GM18858 (cell line): ENCODE measurements at regions not wholly inside any gene's neighbourhood (a gene's known extent, or its start where the extent isn't known, plus 50 kb on each side); places are given as distances from the start of the nearest gene placed in this dataset.
"Not testable (repeated sequence)": the region's sequence is repeated elsewhere in the genome, so short reads cannot be mapped to it uniquely, and the experiment has no call there.

Experiments used
- ATAC-seq: cut with Tn5 transposase; IDR thresholded peaks from one replicate; pipeline ENCODE4 v1.9.1; 2021; ENCODE audit not compliant: unreplicated experiment

- ATAC-seq = no peak
Measured at GRCh38 chr11:112612250-112612849, 348.9 kb upstream of the NCAM1 start.

- ATAC-seq = no peak
Measured at GRCh38 chr11:112613051-112613972, 347.9 kb upstream of the NCAM1 start.

- ATAC-seq = no peak
Measured at GRCh38 chr11:112614605-112615004, 346.6 kb upstream of the NCAM1 start.

GRCh38 chr11:112615238-112615637, 346.0 kb upstream of the NCAM1 start:
- ATAC-seq = no peak

- ATAC-seq = no peak
Measured at GRCh38 chr11:112615891-112616290, 345.3 kb upstream of the NCAM1 start.

- no peak for ATAC-seq
Measured at GRCh38 chr11:112616327-112617097, 344.7 kb upstream of the NCAM1 start.

- no peak for ATAC-seq
Measured at GRCh38 chr11:112617098-112617425, 344.2 kb upstream of the NCAM1 start.

- no peak for ATAC-seq
Measured at GRCh38 chr11:112617977-112618826, 343.0 kb upstream of the NCAM1 start.

GRCh38 chr11:112619106-112619505, 342.1 kb upstream of the NCAM1 start:
- ATAC-seq = no peak

- ATAC-seq = no peak
Measured at GRCh38 chr11:112620621-112621394, 340.4 kb upstream of the NCAM1 start.

GRCh38 chr11:112623057-112623456, 338.2 kb upstream of the NCAM1 start:
- no peak for ATAC-seq

GRCh38 chr11:112624431-112624830, 336.8 kb upstream of the NCAM1 start:
- ATAC-seq = no peak

- ATAC-seq = not testable (repeated sequence)
Measured at GRCh38 chr11:112624971-112625370, 336.2 kb upstream of the NCAM1 start.

GRCh38 chr11:112625814-112626213, 335.4 kb upstream of the NCAM1 start:
- ATAC-seq = no peak

GRCh38 chr11:112626731-112627130, 334.5 kb upstream of the NCAM1 start:
- no peak for ATAC-seq

GRCh38 chr11:112627588-112628045, 333.6 kb upstream of the NCAM1 start:
- ATAC-seq = peak; percentile 67

- no peak for ATAC-seq
Measured at GRCh38 chr11:112628676-112629075, 332.5 kb upstream of the NCAM1 start.

- no peak for ATAC-seq
Measured at GRCh38 chr11:112630496-112630895, 330.7 kb upstream of the NCAM1 start.

- ATAC-seq = no peak
Measured at GRCh38 chr11:112631333-112631732, 329.9 kb upstream of the NCAM1 start.
